IPS-18c (cell line): ENCODE measurements at regions not wholly inside any gene's neighbourhood (a gene's known extent, or its start where the extent isn't known, plus 50 kb on each side); places are given as distances from the start of the nearest gene placed in this dataset.
"Not testable (repeated sequence)": the region's sequence is repeated elsewhere in the genome, so short reads cannot be mapped to it uniquely, and the experiment has no call there.

Source experiments
- H3K4me3 ChIP-seq: 2 replicates; pipeline ENCODE4 v1.7.0; 2013; ENCODE audit warnings: low read depth, mild to moderate bottlenecking, low read length, moderate library complexity; ENCODE audit not compliant: insufficient read depth
- H3K9me3 ChIP-seq: one replicate; pipeline ENCODE4 v1.6.1; 2013; ENCODE audit warnings: mild to moderate bottlenecking, low read length, moderate library complexity; ENCODE audit not compliant: control insufficient read depth, insufficient read depth

DNA sequence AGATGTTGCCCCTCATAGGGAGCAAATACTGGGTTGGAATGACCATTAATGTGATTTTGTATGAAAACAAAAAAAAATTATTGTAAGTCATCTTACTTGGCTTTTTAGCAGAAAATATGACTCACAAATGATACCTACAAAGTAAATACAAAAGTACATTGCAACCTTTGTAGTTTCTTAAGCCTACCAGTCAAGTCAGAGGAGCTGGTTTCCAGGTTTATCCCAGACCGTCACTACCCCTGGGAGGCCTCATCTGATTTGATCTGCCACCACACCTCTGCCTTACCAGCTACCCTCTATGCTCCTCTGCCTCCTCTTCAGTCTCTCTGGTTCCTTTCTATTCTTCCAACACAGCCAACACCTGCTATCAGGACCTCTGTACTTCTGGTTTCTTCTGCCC lies 349.9 kb upstream of the CCNH start:
- no peaks in the 10 kb centered on the region for H3K9me3 ChIP-seq
- H3K4me3 ChIP-seq = no peak overlapping the region

DNA sequence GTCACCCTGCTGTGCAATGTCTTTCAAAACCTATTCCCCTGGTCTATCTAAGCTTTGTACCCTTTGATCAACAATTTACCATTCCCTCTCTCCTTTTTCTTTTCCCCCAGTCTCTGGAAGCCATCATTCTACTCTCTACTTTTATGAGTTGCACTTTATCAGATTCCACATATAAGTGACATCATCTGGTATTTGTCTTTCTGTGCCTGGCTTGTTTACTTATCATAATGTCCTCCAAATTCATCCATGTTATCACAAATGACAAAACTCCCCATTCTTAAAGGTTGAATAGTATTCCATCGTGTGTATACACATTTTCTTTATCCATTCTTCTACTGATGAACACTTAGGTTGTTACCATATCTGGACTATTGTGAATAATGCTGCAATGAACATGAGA lies 344.2 kb upstream of the CCNH start:
- H3K9me3 ChIP-seq = no peaks in the 10 kb centered on the region
- H3K4me3 ChIP-seq = no peak overlapping the region

DNA sequence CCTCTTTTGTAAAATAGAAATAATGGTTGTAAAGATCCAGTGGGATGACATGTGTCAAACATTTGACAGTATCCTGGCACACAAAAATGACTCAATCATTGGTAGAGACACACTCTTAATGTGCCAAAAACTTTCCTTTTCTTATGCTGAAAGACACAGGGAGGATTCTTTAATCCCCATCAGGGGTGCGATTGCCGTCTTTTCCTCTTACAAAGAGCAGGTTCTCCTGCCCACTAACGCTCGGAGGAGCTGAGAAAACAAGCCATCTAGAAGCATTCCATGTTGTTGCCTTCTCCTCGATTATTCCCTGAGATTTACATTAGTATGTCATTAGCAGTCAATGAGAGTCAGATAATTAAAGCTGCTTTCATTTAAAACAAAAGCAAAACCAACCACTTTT lies 342.6 kb upstream of the CCNH start:
- Histone ChIP-seq H3K4me3 (no peak overlapping the region), H3K9me3 (no peaks in the 10 kb centered on the region)

DNA sequence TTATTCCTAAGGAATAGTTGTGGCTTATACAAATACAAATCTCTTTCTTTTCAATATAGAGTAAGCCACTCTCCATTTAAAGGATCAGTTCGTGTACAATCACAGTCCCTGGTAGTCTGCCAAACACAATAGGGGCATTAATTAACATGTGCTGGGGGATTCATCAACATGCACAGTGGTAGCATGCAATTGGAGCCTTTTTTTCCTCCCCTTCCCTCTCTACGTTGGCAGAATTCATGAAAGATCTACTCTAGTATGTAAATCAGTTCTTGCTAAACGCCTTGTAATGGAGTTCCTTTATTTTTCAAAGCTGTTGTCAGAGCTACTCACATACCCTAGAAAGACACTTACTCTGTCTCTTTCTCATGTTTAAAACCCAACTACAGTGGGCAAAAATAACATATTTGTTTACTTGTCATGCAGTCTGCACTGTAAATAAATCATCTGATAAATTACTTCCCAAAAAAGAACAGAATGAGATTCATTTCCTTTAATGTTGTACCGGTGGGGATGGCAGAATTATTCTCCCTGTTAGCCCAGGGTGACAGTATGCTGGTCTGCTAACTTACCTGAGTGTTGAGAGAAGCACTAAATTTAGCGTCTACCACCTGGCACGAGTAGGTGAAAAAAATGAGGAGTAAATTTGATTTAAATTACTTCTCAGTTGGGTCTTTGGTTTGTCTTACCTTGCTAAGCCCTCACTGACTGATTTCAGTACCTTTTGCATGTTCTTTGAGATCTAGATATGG lies 341.5 kb upstream of the CCNH start:
- H3K4me3 ChIP-seq = no peak overlapping the region
- no peaks in the 10 kb centered on the region for H3K9me3 ChIP-seq

DNA sequence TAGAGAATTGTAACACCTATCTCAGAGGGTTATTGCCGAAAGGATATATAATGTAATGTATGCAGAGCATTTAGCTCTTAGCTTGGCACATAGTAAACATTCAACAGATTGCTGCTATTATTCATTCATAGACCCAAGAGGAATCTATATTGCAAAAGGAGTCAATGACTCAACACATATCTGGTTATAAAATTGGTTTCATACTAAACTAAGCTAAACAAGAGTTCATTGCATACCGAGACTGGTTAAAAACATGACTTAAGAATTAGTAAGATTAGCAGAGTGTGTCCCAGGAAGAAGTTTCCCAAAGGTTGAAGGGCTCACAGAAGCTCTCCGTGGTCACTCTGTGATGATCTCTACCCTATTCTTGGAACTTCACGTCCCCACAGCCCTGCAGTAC lies 339.6 kb upstream of the CCNH start:
- H3K4me3 ChIP-seq = no peak overlapping the region
- H3K9me3 ChIP-seq = no peaks in the 10 kb centered on the region

DNA sequence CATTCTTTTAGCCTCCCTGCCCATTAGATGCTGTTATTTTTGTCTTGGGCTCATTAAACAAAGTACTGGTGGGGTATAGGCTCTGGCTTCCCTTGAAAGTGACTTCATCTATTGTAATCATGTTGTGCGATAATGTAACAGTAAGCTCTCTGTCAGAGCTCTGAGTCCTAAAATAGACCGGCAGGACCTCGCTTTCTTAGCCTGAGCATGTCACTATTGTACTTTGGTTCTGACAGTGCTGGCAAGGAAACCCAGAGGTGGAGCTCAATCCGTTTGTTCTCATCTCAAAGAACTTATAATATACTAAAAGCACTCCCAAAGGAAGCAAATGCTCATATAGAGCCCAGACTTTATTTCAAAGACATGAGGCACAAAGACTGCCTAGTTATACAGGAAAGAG lies 339.1 kb upstream of the CCNH start:
- Histone ChIP-seq H3K9me3 (no peaks in the 10 kb centered on the region), H3K4me3 (no peak overlapping the region)

DNA sequence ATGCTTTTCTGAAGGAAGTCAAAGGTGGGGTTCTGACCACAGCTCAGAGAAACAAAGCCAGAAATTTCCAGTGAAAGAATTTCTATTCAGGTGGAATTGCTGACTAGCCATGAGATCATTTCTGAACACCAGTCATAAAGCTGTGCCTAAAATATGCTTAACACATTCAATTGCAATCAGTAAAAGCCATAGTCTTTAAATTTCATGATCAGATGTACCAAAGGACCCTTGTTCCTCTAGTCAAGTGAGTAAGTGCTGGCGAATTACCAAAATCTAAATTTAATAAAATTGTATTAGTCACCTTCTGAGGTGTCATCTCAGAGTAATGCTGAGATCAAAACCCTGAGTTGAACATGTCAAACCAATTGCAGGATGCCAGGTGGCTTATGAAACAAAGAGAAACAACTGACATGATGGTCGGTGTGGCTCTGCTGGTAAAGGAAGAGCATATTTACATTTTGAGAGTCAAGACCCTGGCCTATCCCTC lies 334.2 kb upstream of the CCNH start:
- H3K9me3 ChIP-seq = no peaks in the 10 kb centered on the region
- H3K4me3 ChIP-seq = no peak overlapping the region

DNA sequence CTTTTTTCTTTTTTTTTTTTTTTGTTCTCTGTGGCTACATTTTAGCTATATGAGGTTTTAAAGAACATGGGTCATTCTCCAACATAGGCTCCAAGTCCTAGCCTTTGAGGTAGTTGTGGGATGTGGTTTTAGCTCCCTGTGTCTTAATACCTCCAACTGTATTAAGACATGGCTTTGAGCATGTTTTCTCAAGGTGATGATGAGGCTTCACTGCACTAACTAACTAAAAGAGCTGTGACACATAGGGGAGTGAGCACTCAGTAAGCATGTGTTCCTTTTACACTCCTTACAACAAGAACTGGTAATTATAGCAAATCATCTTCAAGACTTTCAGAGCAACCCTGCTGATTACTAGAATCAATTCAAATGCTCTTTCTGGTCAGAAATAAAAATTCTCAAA lies 333.6 kb upstream of the CCNH start:
- H3K9me3 ChIP-seq = no peaks in the 10 kb centered on the region
- no peak overlapping the region for H3K4me3 ChIP-seq

DNA sequence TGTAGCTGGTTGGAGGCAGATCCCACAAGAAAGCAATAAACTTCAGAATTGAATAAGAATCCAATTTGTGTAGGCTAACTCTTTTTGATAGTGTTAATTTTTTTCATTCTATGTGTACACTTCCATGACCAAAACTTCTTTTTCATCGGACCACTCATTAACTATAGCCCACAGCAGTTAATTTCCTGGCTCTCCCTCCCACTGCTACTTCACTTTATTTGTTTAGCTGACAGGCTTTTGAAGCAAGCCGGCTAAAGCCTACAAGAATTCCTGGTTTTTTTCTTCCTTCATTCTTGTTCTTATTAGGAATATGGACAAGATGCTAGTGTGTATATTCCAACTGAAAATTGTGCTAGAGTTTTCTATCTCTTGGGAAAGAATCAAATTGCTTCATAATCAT lies 329.2 kb upstream of the CCNH start:
- H3K4me3 ChIP-seq = no peak overlapping the region
- H3K9me3 ChIP-seq = no peaks in the 10 kb centered on the region

DNA sequence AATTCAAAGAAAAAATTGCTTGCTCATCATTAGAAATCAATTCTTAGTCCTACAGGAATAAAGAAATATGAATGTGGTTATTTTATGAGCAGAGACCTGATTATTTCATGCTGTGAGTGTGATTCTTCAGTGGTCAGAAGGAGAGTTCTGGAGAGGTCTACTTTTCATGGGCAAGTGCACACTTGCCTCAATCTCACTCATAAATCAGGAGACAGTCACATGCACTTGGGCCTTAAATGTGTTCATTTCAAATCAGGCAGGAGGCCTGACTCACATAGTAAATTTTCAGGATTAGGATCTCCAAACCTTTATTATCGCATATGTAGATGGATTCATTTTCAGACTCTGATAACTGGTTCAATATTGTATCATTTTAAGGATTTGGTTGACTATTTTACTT lies 323.2 kb upstream of the CCNH start:
- Histone ChIP-seq H3K9me3 (no peaks in the 10 kb centered on the region), H3K4me3 (no peak overlapping the region)

DNA sequence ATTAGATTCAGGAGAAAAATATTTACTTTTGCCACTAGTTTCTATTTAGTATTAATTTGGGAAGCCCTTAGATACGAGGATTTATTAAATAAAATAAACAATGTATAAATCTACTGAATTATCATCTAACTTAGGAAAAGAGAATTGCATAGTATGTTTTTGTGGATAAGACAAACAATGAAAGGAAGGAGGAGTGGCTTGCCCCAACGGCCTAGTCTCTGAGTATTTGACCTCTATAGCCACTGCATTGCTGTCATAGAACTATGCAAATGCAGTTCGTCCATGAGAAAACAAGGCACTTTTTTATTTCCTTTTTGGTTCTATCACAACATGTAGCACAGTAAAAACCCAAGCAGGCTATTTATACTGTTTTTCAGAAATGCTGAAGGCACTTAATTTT lies 321.2 kb upstream of the CCNH start:
- H3K9me3 ChIP-seq = no peaks in the 10 kb centered on the region
- H3K4me3 ChIP-seq = no peak overlapping the region

DNA sequence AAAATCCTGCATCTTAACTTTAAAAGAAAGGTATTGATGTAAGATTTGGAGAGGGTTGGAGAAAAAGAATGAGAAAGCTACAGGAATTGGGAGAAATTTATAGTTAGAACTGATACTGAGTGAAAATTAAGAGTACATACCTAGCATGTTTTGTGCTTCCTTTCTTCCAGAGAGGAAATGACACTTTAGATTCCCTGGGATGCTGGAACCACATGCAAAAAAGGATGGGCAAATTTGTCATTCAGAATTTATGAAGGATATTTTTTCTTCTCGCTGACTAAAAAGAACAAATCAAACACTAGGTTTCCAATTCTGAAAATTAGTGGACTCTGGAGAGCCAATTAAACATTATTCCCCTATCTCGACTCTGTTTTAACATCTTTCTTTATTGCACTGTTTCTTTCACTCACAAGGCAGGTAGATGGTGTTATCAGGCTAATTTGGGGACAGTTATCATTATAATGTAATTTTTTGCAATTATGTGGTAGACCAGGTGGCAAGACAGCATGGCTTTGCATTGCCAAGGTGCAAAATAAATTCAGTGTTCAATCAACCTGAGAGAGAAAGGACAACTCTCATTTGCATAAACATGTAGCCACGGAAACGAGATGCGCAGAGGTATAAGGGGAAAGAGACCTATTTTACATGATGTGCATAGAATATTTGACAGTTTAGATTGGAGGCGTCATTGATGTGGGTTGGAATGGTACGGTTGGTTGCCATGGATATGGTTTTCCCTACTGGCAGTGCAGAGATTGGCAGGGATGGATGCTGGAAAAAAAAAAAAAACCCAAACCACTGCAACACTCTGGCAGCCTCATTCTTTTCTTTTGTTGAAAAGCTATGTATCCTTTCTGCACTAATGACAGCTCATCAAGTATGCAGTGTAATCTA lies 320.4 kb upstream of the CCNH start:
- no peak overlapping the region for H3K4me3 ChIP-seq
- no peaks in the 10 kb centered on the region for H3K9me3 ChIP-seq

DNA sequence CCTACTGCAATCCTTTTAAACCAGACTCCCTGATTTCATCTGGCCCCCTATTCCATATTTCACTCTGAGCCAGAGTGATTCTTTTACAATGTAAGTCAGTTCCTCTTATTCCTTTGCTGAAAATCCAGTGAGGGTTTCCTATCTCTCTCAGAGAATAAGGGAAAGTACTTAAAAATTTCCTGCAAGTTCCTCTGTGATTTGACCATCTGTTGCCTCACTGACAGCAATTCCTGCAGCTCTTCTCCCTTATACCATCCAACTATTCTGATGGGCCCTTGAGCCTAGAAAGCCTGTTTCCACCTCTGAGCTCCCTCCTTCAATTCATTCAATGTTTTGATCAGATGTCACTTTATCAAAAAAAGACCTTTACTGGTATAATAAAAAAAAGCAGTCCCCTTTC lies 317.1 kb upstream of the CCNH start:
- no peak overlapping the region for H3K4me3 ChIP-seq

DNA sequence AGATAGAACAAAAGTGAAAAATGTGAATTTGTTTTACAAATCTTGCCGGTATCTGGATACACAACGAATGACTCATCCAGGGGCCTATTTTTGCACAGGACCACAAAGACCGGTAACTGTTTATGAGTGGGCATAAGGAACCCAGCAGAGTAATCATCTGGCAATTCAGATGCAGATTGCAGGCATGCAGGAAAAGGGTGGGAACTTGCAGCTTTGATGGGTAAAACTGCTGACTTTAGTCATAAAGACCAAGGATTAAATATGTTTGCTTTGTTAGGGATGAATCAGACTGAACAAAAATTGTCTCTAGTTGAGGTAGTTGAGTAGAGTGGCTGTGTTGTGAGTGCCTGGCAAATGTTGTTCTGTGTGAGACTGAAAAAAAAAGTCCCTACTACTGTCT lies 309.6 kb upstream of the CCNH start:
- H3K4me3 ChIP-seq = no peak overlapping the region
- H3K9me3 ChIP-seq = peaks cover 2% of the 10 kb centered on the region

More for the DNA sequence above, 317.1 kb upstream of the CCNH start:
- no peaks in the 10 kb centered on the region for H3K9me3 ChIP-seq

DNA sequence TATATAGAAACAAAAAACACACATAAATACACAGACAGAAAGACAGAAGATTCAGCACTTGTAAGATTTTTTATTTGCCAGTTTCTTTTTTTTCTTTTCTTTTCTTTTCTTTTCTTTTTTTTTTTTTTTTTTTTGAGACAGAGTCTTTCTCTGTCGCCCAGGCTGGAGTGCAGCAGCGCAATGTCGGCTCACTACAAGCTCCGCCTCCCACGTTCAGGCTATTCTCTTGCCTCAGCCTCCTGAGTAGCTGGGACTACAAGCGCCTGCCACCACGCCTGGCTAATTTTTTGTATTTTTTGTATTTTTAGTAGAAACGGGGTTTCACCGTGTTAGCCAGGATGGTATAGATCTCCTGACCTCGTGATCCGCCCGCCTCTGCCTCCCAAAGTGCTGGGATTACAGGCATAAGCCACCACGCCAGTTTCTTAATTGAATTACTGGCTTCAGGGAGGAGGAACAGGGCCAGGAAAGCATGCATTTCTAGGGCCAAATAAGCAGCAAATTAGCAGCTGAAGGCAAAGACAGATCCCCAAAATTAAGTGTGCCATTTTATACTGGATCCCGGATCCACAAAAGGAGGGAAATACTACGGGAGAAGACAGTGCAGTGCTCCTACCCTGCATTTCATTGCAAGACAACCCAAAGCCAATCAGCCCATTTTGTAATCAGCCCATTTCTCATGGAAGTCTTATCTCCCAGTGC lies 305.6 kb upstream of the CCNH start:
- not testable (repeated sequence) for H3K4me3 ChIP-seq, H3K9me3 ChIP-seq

DNA sequence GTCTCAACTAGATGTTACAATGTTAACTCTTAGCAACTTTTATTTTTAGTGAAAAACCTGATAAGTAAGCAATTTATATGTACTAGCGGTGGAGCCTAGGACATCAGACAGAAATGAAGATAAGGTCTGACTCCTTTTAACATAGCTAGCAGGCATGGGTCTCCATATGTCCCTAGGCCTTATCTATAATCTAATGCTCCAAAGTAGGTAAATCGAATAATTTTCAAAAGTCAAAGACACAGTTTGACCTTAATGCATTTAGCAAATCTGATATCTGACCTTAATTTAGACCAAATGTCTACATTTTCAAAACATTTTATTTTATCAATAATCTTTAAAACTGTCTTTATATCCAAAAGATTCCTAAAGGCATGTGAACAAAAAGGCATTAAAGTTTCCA lies 305.0 kb upstream of the CCNH start:
- H3K9me3 ChIP-seq = peaks cover 2% of the 10 kb centered on the region
- H3K4me3 ChIP-seq = no peak overlapping the region

DNA sequence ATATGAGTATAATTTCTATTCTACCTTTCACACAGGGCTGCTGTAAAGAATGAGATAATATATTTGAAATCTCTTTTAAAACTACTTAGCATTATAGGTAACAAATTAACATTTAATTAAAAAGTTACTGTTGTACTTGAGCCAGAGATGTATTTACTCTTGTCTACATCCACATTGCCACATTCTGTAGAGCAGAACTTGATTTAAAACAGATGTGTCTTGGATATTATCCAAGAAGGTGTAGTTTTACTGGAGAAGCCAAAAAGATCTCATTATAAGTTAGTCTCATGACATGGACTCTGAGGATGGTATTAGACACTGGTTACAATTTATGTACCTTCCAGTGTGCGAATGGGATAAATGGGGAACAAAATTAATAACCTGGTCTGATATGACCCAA lies 293.1 kb upstream of the CCNH start:
- H3K4me3 ChIP-seq = no peak overlapping the region
- H3K9me3 ChIP-seq = no peaks in the 10 kb centered on the region

DNA sequence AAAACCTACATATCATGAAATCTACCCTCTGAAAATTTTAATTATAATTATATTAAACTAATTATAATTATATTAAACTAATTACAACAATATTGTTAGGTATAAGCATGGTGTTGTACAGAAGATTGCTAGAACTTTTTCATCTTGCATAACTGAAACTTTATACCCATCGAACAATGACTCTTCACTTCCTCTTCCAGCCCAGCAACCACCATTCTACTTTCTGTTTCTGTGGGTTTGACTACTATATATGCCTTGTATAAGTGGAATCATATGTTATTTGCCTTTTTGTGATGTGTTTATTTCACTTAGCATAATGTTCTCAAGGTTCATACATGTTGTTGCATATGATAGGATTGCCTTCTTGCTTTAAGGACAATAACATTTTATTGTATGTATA lies 274.2 kb upstream of the CCNH start:
- no peaks in the 10 kb centered on the region for H3K9me3 ChIP-seq
- H3K4me3 ChIP-seq = no peak overlapping the region
